Activated CD4-positive, alpha-beta T cell treated with anti-CD3 and anti-CD28 coated beads for 4 hours (primary cell): ENCODE measurements at regions not wholly inside any gene's neighbourhood (a gene's known extent, or its start where the extent isn't known, plus 50 kb on each side); places are given as distances from the start of the nearest gene placed in this dataset.

Source experiments
- DNase-seq, 2 donors: peaks; one replicate each; pipeline ENCODE4 v3.0.0-alpha.2; 2020

GRCh38 chr10:131764929-131765328 lies 135.9 kb upstream of the PPP2R2D start:
- no peak for DNase-seq

- DNase-seq, result no peak
Measured at GRCh38 chr10:131766096-131766495, 134.7 kb upstream of the PPP2R2D start.

- no peak for DNase-seq
Measured at GRCh38 chr10:131767716-131768115, 133.1 kb upstream of the PPP2R2D start.

- no peak for DNase-seq
Measured at GRCh38 chr10:131769571-131770410, 131.0 kb upstream of the PPP2R2D start.

- DNase-seq, result no peak
Measured at GRCh38 chr10:131770946-131771633, 129.7 kb upstream of the PPP2R2D start.

GRCh38 chr10:131771634-131772358 lies 129.0 kb upstream of the PPP2R2D start:
- no peak for DNase-seq

GRCh38 chr10:131772441-131772840 lies 128.4 kb upstream of the PPP2R2D start:
- DNase-seq, result no peak

GRCh38 chr10:131773370-131774343 lies 127.2 kb upstream of the PPP2R2D start:
- no peak for DNase-seq

GRCh38 chr10:131774681-131775085 lies 126.1 kb upstream of the PPP2R2D start:
- no peak for DNase-seq

GRCh38 chr10:131775433-131775832 lies 125.4 kb upstream of the PPP2R2D start:
- DNase-seq, result no peak

GRCh38 chr10:131775833-131776232 lies 125.0 kb upstream of the PPP2R2D start:
- DNase-seq, result no peak

GRCh38 chr10:131776496-131776895 lies 124.3 kb upstream of the PPP2R2D start:
- no peak for DNase-seq

- no peak for DNase-seq
Measured at GRCh38 chr10:131777162-131777561, 123.6 kb upstream of the PPP2R2D start.

GRCh38 chr10:131777921-131778320 lies 122.9 kb upstream of the PPP2R2D start:
- DNase-seq, result no peak

GRCh38 chr10:131778385-131778784 lies 122.4 kb upstream of the PPP2R2D start:
- no peak for DNase-seq

- no peak for DNase-seq
Measured at GRCh38 chr10:131778842-131779241, 122.0 kb upstream of the PPP2R2D start.

- no peak for DNase-seq
Measured at GRCh38 chr10:131779661-131780394, 121.0 kb upstream of the PPP2R2D start.

- no peak for DNase-seq
Measured at GRCh38 chr10:131781076-131781475, 119.7 kb upstream of the PPP2R2D start.

- DNase-seq, result no peak
Measured at GRCh38 chr10:131781791-131782190, 119.0 kb upstream of the PPP2R2D start.

GRCh38 chr10:131784363-131785120 lies 116.3 kb upstream of the PPP2R2D start:
- DNase-seq, result no peak

- DNase-seq, result no peak
Measured at GRCh38 chr10:131785121-131785460, 115.7 kb upstream of the PPP2R2D start.
